ENCODE measurements at regions not wholly inside any gene's neighbourhood (a gene's known extent, or its start where the extent isn't known, plus 50 kb on each side); places are given as distances from the start of the nearest gene placed in this dataset.

DNA sequence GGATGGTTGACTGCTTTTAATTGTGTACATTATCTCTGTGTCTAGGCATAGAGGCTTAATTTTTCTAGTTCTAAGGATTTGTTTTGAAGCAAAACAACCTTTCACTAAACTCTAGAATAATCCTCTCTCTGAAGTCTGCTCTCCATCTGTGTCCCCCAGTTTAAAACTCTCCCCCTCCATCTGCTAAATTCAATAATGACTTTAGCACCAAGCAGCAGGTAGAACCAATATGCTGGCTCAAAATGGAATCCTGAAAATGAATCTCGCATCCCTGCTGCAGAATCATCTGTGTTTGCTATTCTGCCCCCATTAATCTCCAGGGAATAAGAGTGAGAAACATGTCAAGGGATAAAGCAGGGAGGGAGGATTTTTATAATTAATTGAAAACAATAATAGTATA, 111.8 kb downstream of the TUSC7 start:
- Histone ChIP-seq H3K9ac (ENCODE audit: low read length) (no peak overlapping the region), H3K9me3 (ENCODE audit: control insufficient read depth, low read length) (no peaks in the 10 kb centered on the region), H2AFZ (ENCODE audit: low read depth, low read length) (no peak overlapping the region), H3K4ac (ENCODE audit: low read depth in 1 of 2, low read length in 2 of 2) (no peak overlapping the region), H2BK5ac (ENCODE audit: low read depth, low read length, poor library complexity, severe bottlenecking) (no peak overlapping the region), H3K36me3 (ENCODE audit: control insufficient read depth in 1 of 2, insufficient read depth in 2 of 2, low read depth in 1 of 2, low read length in 2 of 2) (no peaks in the 10 kb centered on the region), H3K14ac (ENCODE audit: low read length in 2 of 2) (no peak overlapping the region), H4K8ac (ENCODE audit: low read length) (no peak overlapping the region), H2AK5ac (ENCODE audit: low read length, severe bottlenecking) (no peak overlapping the region), H2BK12ac (ENCODE audit: low read length in 2 of 2) (no peak overlapping the region), H4K91ac (ENCODE audit: low read length) (no peak overlapping the region), H2BK15ac (ENCODE audit: low read depth, poor library complexity, severe bottlenecking) (no peak overlapping the region), H3K18ac (ENCODE audit: low read depth in 1 of 2, low read length in 2 of 2) (no peak overlapping the region), H3K23ac (ENCODE audit: low read length in 2 of 2) (no peak overlapping the region), H3K4me2 (ENCODE audit: low read length, poor library complexity, severe bottlenecking) (no peak overlapping the region), H3K27ac (ENCODE audit: low read length, poor library complexity, severe bottlenecking) (no peak overlapping the region), H3K4me1 (ENCODE audit: control insufficient read depth, insufficient read depth, low read depth, low read length) (no peaks in the 10 kb centered on the region), H3K4me3 (ENCODE audit: insufficient read depth in 1 of 2, low read depth in 1 of 2, low read length in 2 of 2) (no peak overlapping the region), H3K79me1 (replicated peaks; ENCODE audit: low read length, poor library complexity, severe bottlenecking) (no peaks in the 10 kb centered on the region), H2BK120ac (ENCODE audit: low read depth, low read length) (no peak overlapping the region), H3K27me3 (ENCODE audit: control insufficient read depth in 1 of 2, insufficient read depth in 1 of 2, low read length in 2 of 2) (no peaks in the 10 kb centered on the region)
- no peak for DNase-seq
- WGBS, result 100% methylated on average over 1 of the region's 1 CpG

DNA sequence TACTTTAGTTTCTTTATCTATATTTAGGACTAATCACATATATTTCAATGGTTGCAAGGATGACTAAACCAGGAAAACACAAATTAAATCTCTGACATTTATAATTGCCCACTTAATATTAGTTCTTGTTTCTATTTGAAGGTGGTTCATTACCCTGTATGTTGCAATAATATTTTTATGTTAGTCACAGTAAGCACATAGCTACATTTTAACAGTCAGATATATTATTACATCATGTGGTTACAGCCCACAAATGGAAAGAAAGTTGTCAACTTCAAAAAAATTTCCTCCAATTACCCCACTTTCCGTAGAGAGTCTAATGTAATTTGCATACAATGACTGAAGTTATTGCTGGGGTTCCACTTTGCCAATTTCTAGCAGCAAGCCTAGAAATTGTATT, 114.6 kb downstream of the TUSC7 start:
- Histone ChIP-seq H3K9ac (ENCODE audit: low read length) (no peak overlapping the region), H4K8ac (ENCODE audit: low read length) (no peak overlapping the region)

DNA sequence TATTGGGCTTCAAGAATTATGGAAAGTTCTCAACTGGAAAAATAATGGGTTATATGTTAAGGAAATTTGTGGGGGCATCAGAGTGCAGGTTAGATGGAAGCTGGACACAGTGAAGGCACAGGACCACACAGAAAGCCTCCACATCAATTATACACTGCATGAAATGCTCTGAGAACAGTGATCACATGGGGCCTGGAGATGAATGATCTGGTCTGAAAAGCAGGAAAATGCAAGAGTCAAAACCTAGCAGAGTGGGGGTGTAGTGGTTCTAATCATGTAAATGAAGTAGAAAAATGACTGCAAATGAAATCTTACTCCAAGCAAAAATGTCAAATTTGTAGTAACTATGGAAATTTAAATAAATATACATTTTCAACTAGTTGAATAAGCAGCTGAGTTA, 123.6 kb downstream of the TUSC7 start:
- H3K4me3 ChIP-seq (ENCODE audit: insufficient read depth in 1 of 2, low read depth in 1 of 2, low read length in 2 of 2), result no peak overlapping the region
- no peaks in the 10 kb centered on the region for H3K9me3 ChIP-seq (ENCODE audit: control insufficient read depth, low read length)
- H3K79me1 ChIP-seq (replicated peaks; ENCODE audit: low read length, poor library complexity, severe bottlenecking), result no peaks in the 10 kb centered on the region
- no peak overlapping the region for H2AK5ac ChIP-seq (ENCODE audit: low read length, severe bottlenecking)
- no peak overlapping the region for H2BK15ac ChIP-seq (ENCODE audit: low read depth, poor library complexity, severe bottlenecking)
- DNase-seq, result no peak
- H3K27me3 ChIP-seq (ENCODE audit: control insufficient read depth in 1 of 2, insufficient read depth in 1 of 2, low read length in 2 of 2), result no peaks in the 10 kb centered on the region
- no peak overlapping the region for H2BK12ac ChIP-seq (ENCODE audit: low read length in 2 of 2)
- H2BK120ac ChIP-seq (ENCODE audit: low read depth, low read length), result no peak overlapping the region
- H3K36me3 ChIP-seq (ENCODE audit: control insufficient read depth in 1 of 2, insufficient read depth in 2 of 2, low read depth in 1 of 2, low read length in 2 of 2), result no peaks in the 10 kb centered on the region
- H3K9ac ChIP-seq (ENCODE audit: low read length), result no peak overlapping the region
- no peak overlapping the region for H2AFZ ChIP-seq (ENCODE audit: low read depth, low read length)
- H4K91ac ChIP-seq (ENCODE audit: low read length), result no peak overlapping the region
- H3K27ac ChIP-seq (ENCODE audit: low read length, poor library complexity, severe bottlenecking), result no peak overlapping the region
- H3K4me2 ChIP-seq (ENCODE audit: low read length, poor library complexity, severe bottlenecking), result no peak overlapping the region
- no peak overlapping the region for H3K23ac ChIP-seq (ENCODE audit: low read length in 2 of 2)
- no peak overlapping the region for H3K18ac ChIP-seq (ENCODE audit: low read depth in 1 of 2, low read length in 2 of 2)
- no peaks in the 10 kb centered on the region for H3K4me1 ChIP-seq (ENCODE audit: control insufficient read depth, insufficient read depth, low read depth, low read length)
- no peak overlapping the region for H3K4ac ChIP-seq (ENCODE audit: low read depth in 1 of 2, low read length in 2 of 2)
- no peak overlapping the region for H2BK5ac ChIP-seq (ENCODE audit: low read depth, low read length, poor library complexity, severe bottlenecking)
- no peak overlapping the region for H3K14ac ChIP-seq (ENCODE audit: low read length in 2 of 2)
- H4K8ac ChIP-seq (ENCODE audit: low read length), result no peak overlapping the region

More for the DNA sequence above, 114.6 kb downstream of the TUSC7 start:
- no peaks in the 10 kb centered on the region for H3K4me1 ChIP-seq (ENCODE audit: control insufficient read depth, insufficient read depth, low read depth, low read length)
- no peak overlapping the region for H2AFZ ChIP-seq (ENCODE audit: low read depth, low read length)
- no peak overlapping the region for H2BK5ac ChIP-seq (ENCODE audit: low read depth, low read length, poor library complexity, severe bottlenecking)
- H2BK120ac ChIP-seq (ENCODE audit: low read depth, low read length), result no peak overlapping the region
- peak; percentile 41 for DNase-seq
- no peaks in the 10 kb centered on the region for H3K79me1 ChIP-seq (replicated peaks; ENCODE audit: low read length, poor library complexity, severe bottlenecking)
- H4K91ac ChIP-seq (ENCODE audit: low read length), result no peak overlapping the region
- H3K4me2 ChIP-seq (ENCODE audit: low read length, poor library complexity, severe bottlenecking), result no peak overlapping the region
- H2AK5ac ChIP-seq (ENCODE audit: low read length, severe bottlenecking), result no peak overlapping the region
- H3K4me3 ChIP-seq (ENCODE audit: insufficient read depth in 1 of 2, low read depth in 1 of 2, low read length in 2 of 2), result no peak overlapping the region
- H3K18ac ChIP-seq (ENCODE audit: low read depth in 1 of 2, low read length in 2 of 2), result no peak overlapping the region
- no CpG with 5 or more reads among the region's 1 CpG for WGBS
- H3K4ac ChIP-seq (ENCODE audit: low read depth in 1 of 2, low read length in 2 of 2), result no peak overlapping the region
- no peak overlapping the region for H3K23ac ChIP-seq (ENCODE audit: low read length in 2 of 2)
- no peaks in the 10 kb centered on the region for H3K9me3 ChIP-seq (ENCODE audit: control insufficient read depth, low read length)
- no peaks in the 10 kb centered on the region for H3K36me3 ChIP-seq (ENCODE audit: control insufficient read depth in 1 of 2, insufficient read depth in 2 of 2, low read depth in 1 of 2, low read length in 2 of 2)
- H2BK12ac ChIP-seq (ENCODE audit: low read length in 2 of 2), result no peak overlapping the region
- H3K14ac ChIP-seq (ENCODE audit: low read length in 2 of 2), result no peak overlapping the region
- no peak overlapping the region for H2BK15ac ChIP-seq (ENCODE audit: low read depth, poor library complexity, severe bottlenecking)
- H3K27me3 ChIP-seq (ENCODE audit: control insufficient read depth in 1 of 2, insufficient read depth in 1 of 2, low read length in 2 of 2), result no peaks in the 10 kb centered on the region
- no peak overlapping the region for H3K27ac ChIP-seq (ENCODE audit: low read length, poor library complexity, severe bottlenecking)

DNA sequence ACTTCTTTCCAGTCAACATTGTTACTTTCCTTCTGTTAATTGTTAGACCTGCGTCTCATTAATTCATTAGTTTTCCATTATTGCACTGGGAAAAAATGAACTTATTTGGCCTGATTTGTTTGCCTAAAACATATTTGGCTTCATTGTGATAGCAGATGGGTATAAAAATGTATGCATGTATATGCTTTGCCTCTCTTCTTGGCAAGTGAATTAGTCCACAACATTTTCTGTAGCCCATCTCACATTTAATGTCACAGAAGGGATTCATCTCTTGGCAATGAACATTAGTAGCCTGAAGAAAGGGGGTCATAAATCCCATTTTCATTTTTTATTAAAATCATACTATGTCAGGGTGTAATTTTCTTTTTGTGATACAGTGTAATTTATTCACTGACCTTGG, 125.2 kb downstream of the TUSC7 start:
- Histone ChIP-seq H4K91ac (ENCODE audit: low read length) (no peak overlapping the region), H2AK5ac (ENCODE audit: low read length, severe bottlenecking) (no peak overlapping the region), H3K14ac (ENCODE audit: low read length in 2 of 2) (no peak overlapping the region), H2BK12ac (ENCODE audit: low read length in 2 of 2) (no peak overlapping the region), H4K8ac (ENCODE audit: low read length) (no peak overlapping the region), H3K23ac (ENCODE audit: low read length in 2 of 2) (no peak overlapping the region), H3K36me3 (ENCODE audit: control insufficient read depth in 1 of 2, insufficient read depth in 2 of 2, low read depth in 1 of 2, low read length in 2 of 2) (no peaks in the 10 kb centered on the region), H3K4me2 (ENCODE audit: low read length, poor library complexity, severe bottlenecking) (no peak overlapping the region), H2AFZ (ENCODE audit: low read depth, low read length) (no peak overlapping the region), H3K27ac (ENCODE audit: low read length, poor library complexity, severe bottlenecking) (no peak overlapping the region), H3K4me1 (ENCODE audit: control insufficient read depth, insufficient read depth, low read depth, low read length) (no peaks in the 10 kb centered on the region), H2BK5ac (ENCODE audit: low read depth, low read length, poor library complexity, severe bottlenecking) (no peak overlapping the region), H3K4me3 (ENCODE audit: insufficient read depth in 1 of 2, low read depth in 1 of 2, low read length in 2 of 2) (no peak overlapping the region), H3K9ac (ENCODE audit: low read length) (no peak overlapping the region), H2BK15ac (ENCODE audit: low read depth, poor library complexity, severe bottlenecking) (no peak overlapping the region), H3K18ac (ENCODE audit: low read depth in 1 of 2, low read length in 2 of 2) (no peak overlapping the region), H3K79me1 (replicated peaks; ENCODE audit: low read length, poor library complexity, severe bottlenecking) (no peaks in the 10 kb centered on the region), H3K9me3 (ENCODE audit: control insufficient read depth, low read length) (no peaks in the 10 kb centered on the region), H3K4ac (ENCODE audit: low read depth in 1 of 2, low read length in 2 of 2) (no peak overlapping the region), H2BK120ac (ENCODE audit: low read depth, low read length) (no peak overlapping the region), H3K27me3 (ENCODE audit: control insufficient read depth in 1 of 2, insufficient read depth in 1 of 2, low read length in 2 of 2) (no peaks in the 10 kb centered on the region)
- no peak for DNase-seq
- WGBS, result no CpG with 5 or more reads among the region's 1 CpG

Measured in mesenchymal stem cell (in vitro differentiated cells and primary cell).